NT2/D1 (cell line): ENCODE measurements at regions not wholly inside any gene's neighbourhood (a gene's known extent, or its start where the extent isn't known, plus 50 kb on each side); places are given as distances from the start of the nearest gene placed in this dataset.
"Not testable (repeated sequence)": the region's sequence is repeated elsewhere in the genome, so short reads cannot be mapped to it uniquely, and the experiment has no call there.

Experiments
- DNase-seq: peaks from one replicate; pipeline ENCODE4 v3.0.0-alpha.2; 2011; ENCODE audit warnings: low read depth, low spot score
- H3K27me3 ChIP-seq: 2 replicates; pipeline ENCODE4 v1.6.0; 2011; ENCODE audit warnings: mild to moderate bottlenecking; ENCODE audit not compliant: insufficient read length, insufficient read depth
- H3K36me3 ChIP-seq: 2 replicates; pipeline ENCODE4 v1.6.1; 2011; ENCODE audit warnings: mild to moderate bottlenecking, low read length, mixed read lengths; ENCODE audit not compliant: insufficient read depth, insufficient read length
- H3K4me1 ChIP-seq: 2 replicates; pipeline ENCODE4 v1.5.1; 2011; ENCODE audit not compliant: insufficient read depth, insufficient read length
- H3K4me3 ChIP-seq: 2 replicates; pipeline ENCODE4 v1.5.1; 2011; ENCODE audit warnings: low read depth; ENCODE audit not compliant: insufficient read length
- H3K9ac ChIP-seq: 2 replicates; pipeline ENCODE4 v1.6.0; 2011; ENCODE audit warnings: low read depth; ENCODE audit not compliant: insufficient read length
- H3K9me3 ChIP-seq: 2 replicates; pipeline ENCODE4 v1.5.1; 2011; ENCODE audit warnings: mild to moderate bottlenecking, low read length; ENCODE audit not compliant: insufficient read depth
- SUZ12 ChIP-seq: IDR thresholded peaks from 2 replicates; pipeline ENCODE4 v1.6.1; 2011; ENCODE audit not compliant: insufficient read length, insufficient read depth; ENCODE audit errors: extremely low read depth
- YY1 ChIP-seq: IDR thresholded peaks from 2 replicates; pipeline ENCODE4 v1.6.1; 2011; ENCODE audit not compliant: insufficient read length, insufficient read depth
- ZNF274 ChIP-seq: IDR thresholded peaks from 2 replicates; pipeline ENCODE4 v1.6.1; 2011; ENCODE audit warnings: mild to moderate bottlenecking, low read depth, low read length

DNA sequence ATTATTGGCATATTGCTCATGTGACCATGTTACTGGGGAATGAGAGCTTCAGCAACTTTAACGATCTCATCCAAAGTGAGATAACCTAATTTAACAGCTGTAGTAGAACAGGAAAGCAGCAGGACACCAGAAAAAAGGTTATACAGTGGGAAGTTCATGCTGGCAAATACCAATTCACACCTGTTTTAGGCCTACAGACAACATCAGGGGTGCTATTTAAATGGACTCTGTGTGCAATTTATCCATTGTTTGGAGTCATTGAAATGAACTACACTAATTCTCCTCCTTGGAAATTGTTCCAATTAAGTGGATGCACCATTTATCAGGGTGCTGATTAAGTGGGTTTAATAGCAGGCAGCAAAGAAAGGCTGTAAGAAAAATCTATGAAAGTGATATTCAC, 424.4 kb upstream of the LMO3 start:
- no peak for DNase-seq
- Histone ChIP-seq H3K4me3 (no peak overlapping the region), H3K4me1 (no peaks in the 10 kb centered on the region), H3K36me3 (no peaks in the 10 kb centered on the region), H3K27me3 (no peaks in the 10 kb centered on the region), H3K9ac (no peak overlapping the region), H3K9me3 (no peaks in the 10 kb centered on the region)
- no peak for TF ChIP-seq YY1
- TF ChIP-seq SUZ12, result no peak
- TF ChIP-seq ZNF274, result no peak

DNA sequence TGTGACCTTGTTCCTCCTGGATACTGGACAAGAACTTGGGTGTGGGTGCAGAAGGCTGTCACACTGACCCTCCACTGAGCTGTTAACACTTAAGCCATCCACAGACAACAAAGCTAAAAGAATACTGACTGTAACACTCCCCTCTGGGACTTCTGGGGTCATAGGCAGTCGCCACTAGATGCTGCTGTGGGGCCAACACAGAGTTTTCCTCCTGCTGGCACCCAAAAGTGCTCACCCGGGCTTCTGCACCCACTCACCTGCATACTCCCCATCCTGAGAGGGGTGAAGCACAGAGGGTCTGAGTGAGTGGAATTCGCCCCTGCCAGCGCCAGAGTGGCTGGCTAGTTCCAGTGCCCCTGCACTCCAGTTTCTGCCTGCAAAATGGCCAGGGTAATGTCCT, 422.4 kb upstream of the LMO3 start:
- Histone ChIP-seq H3K9ac (no peak overlapping the region), H3K36me3 (no peaks in the 10 kb centered on the region), H3K9me3 (no peaks in the 10 kb centered on the region), H3K27me3 (no peaks in the 10 kb centered on the region), H3K4me1 (no peaks in the 10 kb centered on the region), H3K4me3 (no peak overlapping the region)
- TF ChIP-seq SUZ12, result no peak
- no peak for TF ChIP-seq YY1
- no peak for TF ChIP-seq ZNF274
- no peak for DNase-seq

DNA sequence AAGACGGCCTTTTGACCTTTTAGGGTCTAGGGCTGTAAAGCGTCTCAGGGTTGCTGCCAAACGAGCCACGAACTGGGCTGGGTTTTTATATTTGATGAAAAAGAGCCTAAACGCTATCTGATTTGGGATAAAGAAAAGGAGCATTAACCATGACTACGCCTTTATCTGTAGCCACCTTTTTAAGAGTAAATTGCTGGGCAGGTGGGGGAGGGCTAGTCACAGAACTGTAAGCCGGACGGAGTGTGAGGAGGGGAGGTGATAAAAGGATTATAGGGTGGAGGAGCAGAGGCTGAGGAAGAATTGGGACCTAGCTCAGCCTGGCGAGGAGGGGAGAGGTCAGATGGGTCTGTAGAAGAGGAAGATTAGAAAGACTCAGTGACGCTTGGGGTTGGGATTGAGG, 419.5 kb upstream of the LMO3 start:
- not testable (repeated sequence) for H3K9ac ChIP-seq

DNA sequence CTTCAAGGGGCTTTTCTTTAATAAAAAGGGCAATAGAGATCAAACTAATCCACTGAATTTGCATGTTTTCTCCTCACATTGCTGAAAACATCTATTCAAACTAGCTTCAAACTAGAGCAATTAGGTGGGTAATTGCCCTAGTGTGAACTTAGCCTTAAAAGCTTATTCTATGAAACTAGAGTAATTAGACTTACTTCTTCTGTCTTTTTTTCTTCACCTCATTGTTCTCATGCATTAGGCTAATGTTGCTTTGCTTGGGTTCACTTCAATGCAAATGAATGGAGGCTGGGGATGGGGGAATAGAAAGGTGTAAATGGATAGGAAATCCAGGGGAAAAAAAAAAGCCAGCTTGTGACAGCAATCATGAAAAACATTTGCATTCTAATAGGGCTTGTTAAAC, 414.8 kb upstream of the LMO3 start:
- H3K27me3 ChIP-seq, result no peaks in the 10 kb centered on the region
- no peaks in the 10 kb centered on the region for H3K9me3 ChIP-seq
- H3K9ac ChIP-seq, result no peak overlapping the region
- TF ChIP-seq SUZ12 (no peak), YY1 (no peak), ZNF274 (no peak)
- H3K4me1 ChIP-seq, result no peaks in the 10 kb centered on the region
- H3K4me3 ChIP-seq, result no peak overlapping the region
- no peaks in the 10 kb centered on the region for H3K36me3 ChIP-seq
- peak; percentile 95 for DNase-seq

More for the DNA sequence above, 419.5 kb upstream of the LMO3 start:
- H3K4me1 ChIP-seq, H3K27me3 ChIP-seq, H3K4me3 ChIP-seq, H3K9me3 ChIP-seq, DNase-seq, H3K36me3 ChIP-seq: not testable (repeated sequence)

DNA sequence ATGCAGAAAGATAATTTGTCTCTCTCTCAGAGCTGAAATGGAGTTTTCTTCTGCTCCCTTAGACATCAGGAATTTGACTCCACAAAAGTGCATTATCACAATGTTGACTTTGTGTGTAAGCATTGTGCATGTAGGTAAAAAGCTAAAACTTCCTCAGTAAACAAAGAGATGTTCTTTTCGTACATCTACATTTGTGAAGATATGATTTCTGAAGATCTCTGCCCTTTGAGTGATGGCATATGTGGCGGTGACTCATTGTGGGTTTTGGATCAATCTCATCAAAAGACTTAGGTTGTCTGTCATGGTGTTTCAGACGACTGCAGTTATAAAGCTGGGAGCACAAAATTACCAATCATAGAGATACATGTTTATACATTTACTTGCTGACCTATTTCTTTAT, 411.4 kb upstream of the LMO3 start:
- Histone ChIP-seq H3K4me3 (no peak overlapping the region), H3K27me3 (no peaks in the 10 kb centered on the region), H3K4me1 (no peaks in the 10 kb centered on the region), H3K36me3 (no peaks in the 10 kb centered on the region), H3K9me3 (no peaks in the 10 kb centered on the region), H3K9ac (no peak overlapping the region)
- no peak for TF ChIP-seq YY1
- no peak for TF ChIP-seq ZNF274
- TF ChIP-seq SUZ12, result no peak
- no peak for DNase-seq

DNA sequence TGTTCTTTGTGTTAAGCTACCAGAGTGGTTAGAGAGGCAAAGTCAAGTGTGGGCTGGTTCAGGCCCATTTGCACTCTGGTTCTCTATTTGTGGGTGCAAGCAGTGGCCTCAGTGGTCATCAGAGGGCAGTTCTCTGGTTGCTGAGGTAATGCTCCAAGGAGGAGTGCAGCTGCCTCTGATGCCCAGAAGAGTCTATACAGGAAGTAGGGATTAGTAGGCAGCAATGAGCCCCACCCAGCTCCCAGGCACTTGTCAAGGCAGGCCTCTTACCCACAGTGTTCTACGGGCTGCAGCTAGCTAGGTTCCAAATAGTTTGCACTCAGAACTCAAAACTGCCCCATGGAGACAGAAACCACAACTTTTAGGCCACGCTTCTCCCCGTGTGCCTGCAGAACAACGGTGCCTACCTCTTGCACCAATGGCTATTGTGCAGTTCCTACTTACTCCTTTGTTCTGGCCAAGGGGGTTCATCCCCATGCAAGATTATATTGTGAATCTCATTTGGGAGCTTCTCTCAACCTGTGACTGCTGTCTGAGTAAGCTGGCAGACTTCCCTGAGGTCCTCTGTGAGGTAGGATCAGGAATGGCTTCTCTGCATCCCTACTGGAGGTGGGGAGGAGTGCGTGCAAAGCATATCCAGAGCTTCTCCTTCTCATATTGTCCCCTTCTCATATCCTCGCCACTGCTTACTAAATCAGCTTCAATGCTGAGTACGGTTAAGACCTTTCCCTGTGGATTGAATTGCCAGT, 410.3 kb upstream of the LMO3 start:
- Histone ChIP-seq H3K4me3 (no peak overlapping the region), H3K4me1 (no peaks in the 10 kb centered on the region), H3K27me3 (no peaks in the 10 kb centered on the region), H3K9ac (no peak overlapping the region), H3K36me3 (no peaks in the 10 kb centered on the region), H3K9me3 (no peaks in the 10 kb centered on the region; the same call in 1 of the 2 replicates)
- TF ChIP-seq SUZ12 (no peak), ZNF274 (no peak), YY1 (no peak)
- no peak for DNase-seq

DNA sequence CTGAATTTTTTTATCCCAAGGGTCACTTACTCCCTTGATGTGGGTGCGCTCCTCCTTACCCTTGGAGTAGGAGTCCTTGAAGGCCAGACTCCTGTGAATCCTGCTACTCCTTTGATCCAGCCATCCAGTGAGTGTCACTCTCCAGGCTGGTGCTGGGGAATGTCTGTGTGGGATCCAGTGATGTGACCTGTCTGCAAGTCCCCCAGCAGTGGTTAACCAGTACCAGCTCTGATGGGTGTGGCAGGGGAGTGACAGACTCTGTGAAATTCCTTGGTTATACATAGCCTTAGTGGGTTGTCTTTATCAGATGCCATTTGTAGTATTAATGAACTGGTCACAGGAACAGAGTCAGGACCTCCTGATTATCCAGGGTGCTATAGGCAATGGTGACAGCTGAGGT, 409.5 kb upstream of the LMO3 start:
- Histone ChIP-seq H3K36me3 (no peaks in the 10 kb centered on the region), H3K9ac (no peak overlapping the region), H3K9me3 (no peaks in the 10 kb centered on the region; the same call in 1 of the 2 replicates), H3K4me3 (no peak overlapping the region), H3K4me1 (no peaks in the 10 kb centered on the region), H3K27me3 (no peaks in the 10 kb centered on the region)
- TF ChIP-seq SUZ12 (no peak), YY1 (no peak), ZNF274 (no peak)
- DNase-seq, result no peak

DNA sequence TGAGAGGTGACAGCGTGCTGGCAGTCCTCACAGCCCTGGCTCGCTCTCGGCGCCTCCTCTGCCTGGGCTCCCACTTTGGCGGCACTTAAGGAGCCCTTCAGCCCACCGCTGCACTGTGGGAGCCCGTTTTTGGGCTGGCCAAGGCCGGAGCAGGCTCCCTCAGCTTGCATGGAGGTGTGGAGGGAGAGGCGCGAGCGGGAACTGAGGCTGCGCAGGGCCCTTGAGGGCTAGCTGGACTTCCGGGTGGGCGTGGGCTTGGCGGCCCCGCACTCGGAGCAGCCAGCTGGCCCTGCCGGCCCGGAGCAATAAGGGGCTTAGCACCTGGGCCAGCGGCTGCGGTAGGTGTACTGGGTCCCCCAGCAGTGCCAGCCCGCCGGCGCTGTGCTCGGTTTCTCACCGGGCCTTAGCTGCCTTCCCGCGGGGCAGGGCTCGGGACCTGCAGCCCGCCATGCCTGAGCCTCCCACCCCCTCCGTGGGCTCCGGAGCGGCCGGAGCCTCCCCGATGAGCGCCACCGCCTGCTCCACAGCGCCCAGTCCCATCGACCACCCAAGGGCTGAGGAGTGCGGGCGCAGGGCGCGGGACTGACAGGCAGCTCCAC, 401.6 kb upstream of the LMO3 start:
- not testable (repeated sequence) for H3K36me3 ChIP-seq, H3K9me3 ChIP-seq, H3K9ac ChIP-seq, H3K4me3 ChIP-seq, H3K27me3 ChIP-seq, DNase-seq, H3K4me1 ChIP-seq

DNA sequence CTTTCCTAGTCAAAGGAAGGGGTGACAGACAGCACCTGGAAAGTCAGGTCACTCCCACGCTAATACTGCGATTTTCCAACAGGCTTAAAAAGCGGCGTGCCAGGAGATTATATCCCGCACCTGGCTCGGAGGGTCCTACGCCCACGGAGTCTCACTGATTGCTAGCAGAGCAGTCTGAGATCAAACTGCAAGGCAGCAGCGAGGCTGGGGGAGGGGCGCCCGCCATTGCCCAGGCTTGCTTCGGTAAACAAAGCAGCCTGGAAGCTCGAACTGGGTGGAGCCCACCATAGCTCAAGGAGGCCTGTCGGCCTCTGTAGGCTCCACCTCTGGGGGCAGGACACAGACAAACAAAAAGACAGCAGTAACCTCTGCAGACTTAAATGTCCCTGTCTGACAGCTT, 392.6 kb upstream of the LMO3 start:
- not testable (repeated sequence) for H3K4me3 ChIP-seq

More for the DNA sequence above, 392.6 kb upstream of the LMO3 start:
- not testable (repeated sequence) for H3K9ac ChIP-seq, H3K4me1 ChIP-seq, H3K36me3 ChIP-seq, DNase-seq, H3K27me3 ChIP-seq
- H3K9me3 ChIP-seq, result peaks cover 11% of the 10 kb centered on the region
